ENCODE measurements at regions not wholly inside any gene's neighbourhood (a gene's known extent, or its start where the extent isn't known, plus 50 kb on each side); places are given as distances from the start of the nearest gene placed in this dataset.

DNA sequence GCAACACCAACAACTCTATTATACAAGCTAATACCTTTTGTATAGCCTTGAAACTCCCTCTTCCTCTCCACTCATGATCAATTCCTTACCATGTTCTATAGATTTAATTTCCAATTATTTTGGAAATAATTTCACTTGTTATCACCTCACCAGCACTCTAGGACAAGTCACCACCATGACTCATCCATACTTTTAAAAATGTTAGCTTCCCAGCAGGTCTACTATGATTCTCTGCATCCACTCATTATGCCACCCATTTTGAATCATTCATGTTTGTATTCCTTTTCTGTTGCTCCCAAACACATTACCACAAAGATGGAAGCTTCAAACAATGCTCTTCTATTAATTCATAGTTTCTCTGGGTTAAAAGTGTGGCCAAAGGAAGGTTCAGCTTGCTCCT, 469.6 kb downstream of the PDGFC start:
- no peak for TF ChIP-seq POLR2A (IDR thresholded peaks at IDR 0.05; ENCODE audit: low read length)
- no peak for TF ChIP-seq GATA1 (IDR thresholded peaks at IDR 0.05; ENCODE audit: low read depth, low read length)
